ENCODE measurements at regions not wholly inside any gene's neighbourhood (a gene's known extent, or its start where the extent isn't known, plus 50 kb on each side); places are given as distances from the start of the nearest gene placed in this dataset.

DNA sequence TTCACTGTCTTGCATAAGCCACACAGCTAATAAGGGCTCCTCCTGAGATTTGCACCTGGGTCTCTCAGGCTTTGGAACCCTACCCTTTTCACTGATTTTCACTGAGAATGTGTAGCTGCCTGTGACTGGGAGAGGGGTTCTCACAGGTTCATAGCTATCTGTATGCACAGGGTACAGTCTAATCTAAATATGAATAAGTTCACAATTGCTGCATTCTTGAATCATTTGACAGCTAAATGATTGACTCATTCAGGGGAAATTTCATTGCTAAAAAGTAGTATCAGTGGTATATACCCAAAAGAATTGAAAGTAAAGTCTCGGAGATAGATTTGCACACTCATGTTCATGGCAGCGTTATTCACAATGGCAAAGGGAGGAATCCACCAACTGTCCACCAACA, 140.7 kb downstream of the BOD1 start:
- no peak for TF ChIP-seq POLR2A (IDR thresholded peaks at IDR 0.05)
- TF ChIP-seq, protein P1, sequence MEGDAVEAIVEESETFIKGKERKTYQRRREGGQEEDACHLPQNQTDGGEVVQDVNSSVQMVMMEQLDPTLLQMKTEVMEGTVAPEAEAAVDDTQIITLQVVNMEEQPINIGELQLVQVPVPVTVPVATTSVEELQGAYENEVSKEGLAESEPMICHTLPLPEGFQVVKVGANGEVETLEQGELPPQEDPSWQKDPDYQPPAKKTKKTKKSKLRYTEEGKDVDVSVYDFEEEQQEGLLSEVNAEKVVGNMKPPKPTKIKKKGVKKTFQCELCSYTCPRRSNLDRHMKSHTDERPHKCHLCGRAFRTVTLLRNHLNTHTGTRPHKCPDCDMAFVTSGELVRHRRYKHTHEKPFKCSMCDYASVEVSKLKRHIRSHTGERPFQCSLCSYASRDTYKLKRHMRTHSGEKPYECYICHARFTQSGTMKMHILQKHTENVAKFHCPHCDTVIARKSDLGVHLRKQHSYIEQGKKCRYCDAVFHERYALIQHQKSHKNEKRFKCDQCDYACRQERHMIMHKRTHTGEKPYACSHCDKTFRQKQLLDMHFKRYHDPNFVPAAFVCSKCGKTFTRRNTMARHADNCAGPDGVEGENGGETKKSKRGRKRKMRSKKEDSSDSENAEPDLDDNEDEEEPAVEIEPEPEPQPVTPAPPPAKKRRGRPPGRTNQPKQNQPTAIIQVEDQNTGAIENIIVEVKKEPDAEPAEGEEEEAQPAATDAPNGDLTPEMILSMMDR (IDR thresholded peaks at IDR 0.05): no peak
